Eye (tissue), 1 donor: ENCODE measurements at regions not wholly inside any gene's neighbourhood (a gene's known extent, or its start where the extent isn't known, plus 50 kb on each side); places are given as distances from the start of the nearest gene placed in this dataset.
"Not testable (repeated sequence)": the region's sequence is repeated elsewhere in the genome, so short reads cannot be mapped to it uniquely, and the experiment has no call there.

Experiments used
- DNase-seq: peaks from one replicate; pipeline ENCODE4 v3.0.0-alpha.2; 2015

- no peak for DNase-seq
Observed at GRCh38 chr6:103720393-103720792, 1139.3 kb downstream of the HACE1 start.

GRCh38 chr6:103719545-103719944 lies 1140.2 kb downstream of the HACE1 start:
- DNase-seq: no peak

- DNase-seq: no peak
Observed at GRCh38 chr6:103715269-103715668, 1144.5 kb downstream of the HACE1 start.

GRCh38 chr6:103709236-103709635 lies 1150.5 kb downstream of the HACE1 start:
- DNase-seq: not testable (repeated sequence)

GRCh38 chr6:103707596-103708325 lies 1152.0 kb downstream of the HACE1 start:
- no peak for DNase-seq

- no peak for DNase-seq
Observed at GRCh38 chr6:103699769-103700168, 1160.0 kb downstream of the HACE1 start.

- no peak for DNase-seq
Observed at GRCh38 chr6:103687430-103687829, 1172.3 kb downstream of the HACE1 start.

- DNase-seq: no peak
Observed at GRCh38 chr6:103680116-103680515, 1179.6 kb downstream of the HACE1 start.

GRCh38 chr6:103677290-103677689 lies 1182.4 kb downstream of the HACE1 start:
- no peak for DNase-seq

- no peak for DNase-seq
Observed at GRCh38 chr6:103675807-103676406, 1183.8 kb downstream of the HACE1 start.

GRCh38 chr6:103674790-103675189 lies 1184.9 kb downstream of the HACE1 start:
- DNase-seq: no peak

- no peak for DNase-seq
Observed at GRCh38 chr6:103672169-103672568, 1187.5 kb downstream of the HACE1 start.

GRCh38 chr6:103629613-103630012 lies 1230.1 kb downstream of the HACE1 start:
- DNase-seq: no peak

- DNase-seq: no peak
Observed at GRCh38 chr6:103617642-103618041, 1242.1 kb downstream of the HACE1 start.

- no peak for DNase-seq
Observed at GRCh38 chr6:103587722-103588121, 1272.0 kb downstream of the HACE1 start.

GRCh38 chr6:103578115-103578514 lies 1281.6 kb downstream of the HACE1 start:
- DNase-seq: no peak

GRCh38 chr6:103570431-103570830 lies 1289.3 kb downstream of the HACE1 start:
- no peak for DNase-seq

- no peak for DNase-seq
Observed at GRCh38 chr6:103554911-103555310, 1304.8 kb downstream of the HACE1 start.

GRCh38 chr6:103538381-103538780 lies 1321.3 kb downstream of the HACE1 start:
- DNase-seq: no peak

- no peak for DNase-seq
Observed at GRCh38 chr6:103534814-103535213, 1324.9 kb downstream of the HACE1 start.

GRCh38 chr6:103534095-103534494 lies 1325.6 kb downstream of the HACE1 start:
- DNase-seq: no peak

GRCh38 chr6:103522045-103522444 lies 1337.7 kb downstream of the HACE1 start:
- DNase-seq: no peak

- no peak for DNase-seq
Observed at GRCh38 chr6:103516336-103516735, 1343.4 kb downstream of the HACE1 start.

- no peak for DNase-seq
Observed at GRCh38 chr6:103507052-103507451, 1352.7 kb downstream of the HACE1 start.

- DNase-seq: no peak
Observed at GRCh38 chr6:103505155-103505518, 1354.6 kb downstream of the HACE1 start.
